DND-41 (cell line): ENCODE measurements at regions not wholly inside any gene's neighbourhood (a gene's known extent, or its start where the extent isn't known, plus 50 kb on each side); places are given as distances from the start of the nearest gene placed in this dataset.

ENCODE experiments used
- EZH2 ChIP-seq: IDR thresholded peaks from 3 replicates; pipeline ENCODE4 v1.6.1; 2012; ENCODE audit warnings: borderline replicate concordance, low read depth, mild to moderate bottlenecking, moderate library complexity, low read length, inconsistent platforms; ENCODE audit not compliant: severe bottlenecking
- TF ChIP-seq, protein P1 (sequence below): IDR thresholded peaks from 2 replicates; pipeline ENCODE4 v1.5.1; 2012; ENCODE audit warnings: borderline replicate concordance, low read length, moderate library complexity, mild to moderate bottlenecking; ENCODE audit not compliant: poor library complexity, severe bottlenecking; ENCODE audit errors: extremely low read depth

DNA sequence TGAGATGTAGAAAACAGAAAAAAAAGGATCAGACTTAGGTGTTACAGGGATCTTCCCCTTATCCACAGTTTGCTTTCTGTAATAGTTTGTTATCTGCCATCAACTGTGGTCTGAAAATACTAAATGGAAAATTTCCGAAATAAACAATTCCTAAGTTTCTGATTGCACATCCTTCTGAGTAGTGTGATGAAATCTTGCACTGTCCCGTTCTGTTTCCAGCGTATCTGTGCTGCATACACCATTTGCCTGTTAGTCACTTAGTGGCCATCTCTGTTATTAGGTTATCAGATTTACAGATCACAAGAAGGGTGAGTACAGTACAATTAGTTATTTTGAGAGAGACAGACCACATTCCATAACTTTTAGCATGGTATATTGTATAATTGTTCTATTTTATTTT, 185.6 kb upstream of the CPHXL start:
- TF ChIP-seq, protein P1, sequence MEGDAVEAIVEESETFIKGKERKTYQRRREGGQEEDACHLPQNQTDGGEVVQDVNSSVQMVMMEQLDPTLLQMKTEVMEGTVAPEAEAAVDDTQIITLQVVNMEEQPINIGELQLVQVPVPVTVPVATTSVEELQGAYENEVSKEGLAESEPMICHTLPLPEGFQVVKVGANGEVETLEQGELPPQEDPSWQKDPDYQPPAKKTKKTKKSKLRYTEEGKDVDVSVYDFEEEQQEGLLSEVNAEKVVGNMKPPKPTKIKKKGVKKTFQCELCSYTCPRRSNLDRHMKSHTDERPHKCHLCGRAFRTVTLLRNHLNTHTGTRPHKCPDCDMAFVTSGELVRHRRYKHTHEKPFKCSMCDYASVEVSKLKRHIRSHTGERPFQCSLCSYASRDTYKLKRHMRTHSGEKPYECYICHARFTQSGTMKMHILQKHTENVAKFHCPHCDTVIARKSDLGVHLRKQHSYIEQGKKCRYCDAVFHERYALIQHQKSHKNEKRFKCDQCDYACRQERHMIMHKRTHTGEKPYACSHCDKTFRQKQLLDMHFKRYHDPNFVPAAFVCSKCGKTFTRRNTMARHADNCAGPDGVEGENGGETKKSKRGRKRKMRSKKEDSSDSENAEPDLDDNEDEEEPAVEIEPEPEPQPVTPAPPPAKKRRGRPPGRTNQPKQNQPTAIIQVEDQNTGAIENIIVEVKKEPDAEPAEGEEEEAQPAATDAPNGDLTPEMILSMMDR, result no peak
- TF ChIP-seq EZH2, result no peak
